ENCODE measurements at regions not wholly inside any gene's neighbourhood (a gene's known extent, or its start where the extent isn't known, plus 50 kb on each side); places are given as distances from the start of the nearest gene placed in this dataset.

DNA sequence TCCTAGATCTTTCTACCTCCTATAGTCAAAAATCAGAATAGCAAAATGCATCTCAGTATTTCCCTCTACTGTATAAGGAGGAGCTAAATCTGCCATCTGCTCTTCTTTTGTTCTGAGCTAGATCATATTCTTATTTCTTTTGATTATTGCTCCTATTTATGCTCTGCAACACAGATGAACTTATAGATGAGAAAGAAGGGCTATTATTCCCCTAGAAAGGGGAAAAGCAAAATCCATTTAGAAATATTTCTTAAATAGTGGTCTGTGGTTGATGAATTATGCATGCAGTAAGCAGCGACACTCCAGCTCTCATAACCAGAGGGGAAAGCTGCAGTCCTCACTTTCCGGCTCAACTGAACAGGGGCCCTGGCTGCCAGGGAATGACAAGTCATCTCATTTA is 207.3 kb upstream of the SORCS1 start:
- Histone ChIP-seq H3K27ac (ENCODE audit: low read depth in 1 of 2, low read length in 2 of 2) (no peak overlapping the region), H3K36me3 (ENCODE audit: control insufficient read depth in 4 of 4, insufficient read depth in 3 of 4, low read depth in 1 of 4, low read length in 3 of 4) (no peaks in the 10 kb centered on the region), H3K9ac (ENCODE audit: low read depth in 1 of 2, low read length in 2 of 2) (no peak overlapping the region), H3K27me3 (ENCODE audit: control insufficient read depth in 4 of 4, insufficient read depth in 4 of 4, low read length in 3 of 4) (no peaks in the 10 kb centered on the region), H3K4me3 (ENCODE audit: low read depth in 1 of 3, low read length in 3 of 3) (no peak overlapping the region), H3K4me1 (ENCODE audit: control insufficient read depth in 4 of 4, insufficient read depth in 4 of 4, low read length in 3 of 4) (no peaks in the 10 kb centered on the region), H3K9me3 (ENCODE audit: control insufficient read depth in 4 of 4, low read length in 3 of 4) (no peaks in the 10 kb centered on the region)
- 79% methylated on average over 2 of the region's 2 CpGs for WGBS
- TF ChIP-seq, protein P1, sequence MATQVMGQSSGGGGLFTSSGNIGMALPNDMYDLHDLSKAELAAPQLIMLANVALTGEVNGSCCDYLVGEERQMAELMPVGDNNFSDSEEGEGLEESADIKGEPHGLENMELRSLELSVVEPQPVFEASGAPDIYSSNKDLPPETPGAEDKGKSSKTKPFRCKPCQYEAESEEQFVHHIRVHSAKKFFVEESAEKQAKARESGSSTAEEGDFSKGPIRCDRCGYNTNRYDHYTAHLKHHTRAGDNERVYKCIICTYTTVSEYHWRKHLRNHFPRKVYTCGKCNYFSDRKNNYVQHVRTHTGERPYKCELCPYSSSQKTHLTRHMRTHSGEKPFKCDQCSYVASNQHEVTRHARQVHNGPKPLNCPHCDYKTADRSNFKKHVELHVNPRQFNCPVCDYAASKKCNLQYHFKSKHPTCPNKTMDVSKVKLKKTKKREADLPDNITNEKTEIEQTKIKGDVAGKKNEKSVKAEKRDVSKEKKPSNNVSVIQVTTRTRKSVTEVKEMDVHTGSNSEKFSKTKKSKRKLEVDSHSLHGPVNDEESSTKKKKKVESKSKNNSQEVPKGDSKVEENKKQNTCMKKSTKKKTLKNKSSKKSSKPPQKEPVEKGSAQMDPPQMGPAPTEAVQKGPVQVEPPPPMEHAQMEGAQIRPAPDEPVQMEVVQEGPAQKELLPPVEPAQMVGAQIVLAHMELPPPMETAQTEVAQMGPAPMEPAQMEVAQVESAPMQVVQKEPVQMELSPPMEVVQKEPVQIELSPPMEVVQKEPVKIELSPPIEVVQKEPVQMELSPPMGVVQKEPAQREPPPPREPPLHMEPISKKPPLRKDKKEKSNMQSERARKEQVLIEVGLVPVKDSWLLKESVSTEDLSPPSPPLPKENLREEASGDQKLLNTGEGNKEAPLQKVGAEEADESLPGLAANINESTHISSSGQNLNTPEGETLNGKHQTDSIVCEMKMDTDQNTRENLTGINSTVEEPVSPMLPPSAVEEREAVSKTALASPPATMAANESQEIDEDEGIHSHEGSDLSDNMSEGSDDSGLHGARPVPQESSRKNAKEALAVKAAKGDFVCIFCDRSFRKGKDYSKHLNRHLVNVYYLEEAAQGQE (IDR thresholded peaks at IDR 0.05), result no peak
- TF ChIP-seq HNF4A (conservative IDR thresholded peaks at IDR 0.05), result no peak
- no peak for TF ChIP-seq FOXA1 (IDR thresholded peaks at IDR 0.05)
- no peak for TF ChIP-seq HNF4G (IDR thresholded peaks at IDR 0.05)
- TF ChIP-seq, protein P2, sequence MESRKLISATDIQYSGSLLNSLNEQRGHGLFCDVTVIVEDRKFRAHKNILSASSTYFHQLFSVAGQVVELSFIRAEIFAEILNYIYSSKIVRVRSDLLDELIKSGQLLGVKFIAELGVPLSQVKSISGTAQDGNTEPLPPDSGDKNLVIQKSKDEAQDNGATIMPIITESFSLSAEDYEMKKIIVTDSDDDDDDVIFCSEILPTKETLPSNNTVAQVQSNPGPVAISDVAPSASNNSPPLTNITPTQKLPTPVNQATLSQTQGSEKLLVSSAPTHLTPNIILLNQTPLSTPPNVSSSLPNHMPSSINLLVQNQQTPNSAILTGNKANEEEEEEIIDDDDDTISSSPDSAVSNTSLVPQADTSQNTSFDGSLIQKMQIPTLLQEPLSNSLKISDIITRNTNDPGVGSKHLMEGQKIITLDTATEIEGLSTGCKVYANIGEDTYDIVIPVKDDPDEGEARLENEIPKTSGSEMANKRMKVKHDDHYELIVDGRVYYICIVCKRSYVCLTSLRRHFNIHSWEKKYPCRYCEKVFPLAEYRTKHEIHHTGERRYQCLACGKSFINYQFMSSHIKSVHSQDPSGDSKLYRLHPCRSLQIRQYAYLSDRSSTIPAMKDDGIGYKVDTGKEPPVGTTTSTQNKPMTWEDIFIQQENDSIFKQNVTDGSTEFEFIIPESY (IDR thresholded peaks at IDR 0.05), result no peak
- no peak for TF ChIP-seq NR2F2 (IDR thresholded peaks at IDR 0.05)
- TF ChIP-seq, protein P3, sequence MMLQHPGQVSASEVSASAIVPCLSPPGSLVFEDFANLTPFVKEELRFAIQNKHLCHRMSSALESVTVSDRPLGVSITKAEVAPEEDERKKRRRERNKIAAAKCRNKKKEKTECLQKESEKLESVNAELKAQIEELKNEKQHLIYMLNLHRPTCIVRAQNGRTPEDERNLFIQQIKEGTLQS (IDR thresholded peaks at IDR 0.05), result no peak
- TF ChIP-seq JUND (IDR thresholded peaks at IDR 0.05), result no peak
- TF ChIP-seq RXRA (IDR thresholded peaks at IDR 0.05), result no peak
- no peak for TF ChIP-seq SP1 (IDR thresholded peaks at IDR 0.05)
- no peak for TF ChIP-seq GABPA (IDR thresholded peaks at IDR 0.05 in 1 of 2, conservative IDR thresholded peaks at IDR 0.05 in 1 of 2)
- TF ChIP-seq EGR1 (IDR thresholded peaks at IDR 0.05; ENCODE audit: low read depth in 2 of 2), result no peak
- no peak for TF ChIP-seq TAF1 (conservative IDR thresholded peaks at IDR 0.05)
- no peak for TF ChIP-seq FOXA2 (IDR thresholded peaks at IDR 0.05)
- TF ChIP-seq, protein P4, sequence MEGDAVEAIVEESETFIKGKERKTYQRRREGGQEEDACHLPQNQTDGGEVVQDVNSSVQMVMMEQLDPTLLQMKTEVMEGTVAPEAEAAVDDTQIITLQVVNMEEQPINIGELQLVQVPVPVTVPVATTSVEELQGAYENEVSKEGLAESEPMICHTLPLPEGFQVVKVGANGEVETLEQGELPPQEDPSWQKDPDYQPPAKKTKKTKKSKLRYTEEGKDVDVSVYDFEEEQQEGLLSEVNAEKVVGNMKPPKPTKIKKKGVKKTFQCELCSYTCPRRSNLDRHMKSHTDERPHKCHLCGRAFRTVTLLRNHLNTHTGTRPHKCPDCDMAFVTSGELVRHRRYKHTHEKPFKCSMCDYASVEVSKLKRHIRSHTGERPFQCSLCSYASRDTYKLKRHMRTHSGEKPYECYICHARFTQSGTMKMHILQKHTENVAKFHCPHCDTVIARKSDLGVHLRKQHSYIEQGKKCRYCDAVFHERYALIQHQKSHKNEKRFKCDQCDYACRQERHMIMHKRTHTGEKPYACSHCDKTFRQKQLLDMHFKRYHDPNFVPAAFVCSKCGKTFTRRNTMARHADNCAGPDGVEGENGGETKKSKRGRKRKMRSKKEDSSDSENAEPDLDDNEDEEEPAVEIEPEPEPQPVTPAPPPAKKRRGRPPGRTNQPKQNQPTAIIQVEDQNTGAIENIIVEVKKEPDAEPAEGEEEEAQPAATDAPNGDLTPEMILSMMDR (IDR thresholded peaks at IDR 0.05; ENCODE audit: low read depth, low read length, missing input control), result no peak
- no peak for TF ChIP-seq YY1 (IDR thresholded peaks at IDR 0.05)
- DNase-seq (ENCODE audit: low spot score), result no peak

DNA sequence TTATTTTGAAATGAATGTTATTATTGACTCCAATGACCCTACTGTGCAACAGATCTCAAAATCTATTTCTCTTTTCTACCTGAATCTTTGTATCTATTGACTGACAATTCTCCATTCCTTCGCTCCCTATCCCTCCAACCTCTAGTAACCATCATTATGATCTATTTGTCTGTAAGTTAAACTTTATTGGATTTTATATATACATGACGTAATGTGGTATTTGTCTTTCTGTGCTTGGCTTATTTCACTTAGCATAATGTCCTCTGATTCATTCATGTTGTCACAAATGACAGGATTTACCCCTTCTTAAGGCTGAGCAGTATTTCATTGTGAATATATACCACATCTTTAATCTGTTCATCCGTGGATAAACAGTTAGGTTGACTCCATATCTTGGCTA is 200.4 kb upstream of the SORCS1 start:
- H3K9ac ChIP-seq (ENCODE audit: low read depth in 1 of 2, low read length in 2 of 2), result no peak overlapping the region
- no peaks in the 10 kb centered on the region for H3K36me3 ChIP-seq (ENCODE audit: control insufficient read depth in 4 of 4, insufficient read depth in 3 of 4, low read depth in 1 of 4, low read length in 3 of 4)
- no peaks in the 10 kb centered on the region for H3K4me1 ChIP-seq (ENCODE audit: control insufficient read depth in 4 of 4, insufficient read depth in 4 of 4, low read length in 3 of 4)
- H3K9me3 ChIP-seq (ENCODE audit: control insufficient read depth in 4 of 4, low read length in 3 of 4), result no peaks in the 10 kb centered on the region
- TF ChIP-seq TAF1 (conservative IDR thresholded peaks at IDR 0.05), result no peak
- TF ChIP-seq NR2F2 (IDR thresholded peaks at IDR 0.05), result no peak
- 68% methylated on average over 3 of the region's 3 CpGs for WGBS
- H3K27ac ChIP-seq (ENCODE audit: low read depth in 1 of 2, low read length in 2 of 2), result no peak overlapping the region
- no peaks in the 10 kb centered on the region for H3K27me3 ChIP-seq (ENCODE audit: control insufficient read depth in 4 of 4, insufficient read depth in 4 of 4, low read length in 3 of 4)
- DNase-seq (ENCODE audit: low spot score), result no peak
- no peak overlapping the region for H3K4me3 ChIP-seq (ENCODE audit: low read depth in 1 of 3, low read length in 3 of 3)

Data from liver (tissue), 8 donors.